RKO (cell line): ENCODE measurements at regions not wholly inside any gene's neighbourhood (a gene's known extent, or its start where the extent isn't known, plus 50 kb on each side); places are given as distances from the start of the nearest gene placed in this dataset.
"Not testable (repeated sequence)": the region's sequence is repeated elsewhere in the genome, so short reads cannot be mapped to it uniquely, and the experiment has no call there.

Experiments
- DNase-seq: peaks from one replicate; pipeline ENCODE4 v3.0.0-alpha.2; 2016; ENCODE audit warnings: low spot score

DNA sequence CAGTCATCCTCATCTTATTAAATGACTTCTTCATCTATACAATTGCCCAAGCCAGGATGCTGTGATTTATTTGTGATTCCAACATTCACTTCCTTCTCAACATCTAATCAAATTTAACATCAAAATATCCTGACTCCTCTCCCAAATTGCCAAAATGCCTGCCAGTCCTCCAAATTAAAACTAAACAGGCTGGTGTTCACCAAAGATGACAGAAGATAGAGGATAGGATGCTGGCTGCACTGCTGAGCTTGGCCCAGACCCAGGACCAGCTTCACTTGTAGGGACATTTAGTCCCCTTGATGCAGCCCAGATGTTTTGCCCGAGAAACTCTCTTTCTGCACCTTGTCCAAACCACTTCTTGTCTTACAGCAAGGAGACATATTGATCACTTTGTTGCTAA lies 540.0 kb upstream of the CNTNAP5 start:
- no peak for DNase-seq

GRCh38 chr2:123493687-123494086 lies 531.4 kb upstream of the CNTNAP5 start:
- no peak for DNase-seq

- no peak for DNase-seq
Observed at GRCh38 chr2:123495241-123495640, 529.8 kb upstream of the CNTNAP5 start.

DNA sequence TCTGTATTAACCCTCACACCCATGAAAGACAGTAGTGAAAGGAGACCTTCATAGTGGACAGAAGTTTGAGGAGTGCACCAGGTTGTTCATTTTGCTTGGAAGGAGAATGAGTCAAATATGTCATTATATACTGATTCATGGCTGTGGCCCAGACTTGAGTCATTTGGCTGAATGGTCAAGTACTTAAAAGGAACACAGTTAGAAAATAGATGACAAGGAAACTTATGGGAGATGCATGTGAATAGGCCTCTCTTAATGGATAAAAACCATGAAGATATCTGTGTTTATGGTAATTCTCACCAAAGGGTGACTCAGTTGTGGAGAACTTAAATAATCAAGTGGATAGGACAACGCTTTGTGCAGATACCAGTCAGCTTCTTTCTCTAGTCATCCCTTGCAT lies 524.7 kb upstream of the CNTNAP5 start:
- DNase-seq: no peak

DNA sequence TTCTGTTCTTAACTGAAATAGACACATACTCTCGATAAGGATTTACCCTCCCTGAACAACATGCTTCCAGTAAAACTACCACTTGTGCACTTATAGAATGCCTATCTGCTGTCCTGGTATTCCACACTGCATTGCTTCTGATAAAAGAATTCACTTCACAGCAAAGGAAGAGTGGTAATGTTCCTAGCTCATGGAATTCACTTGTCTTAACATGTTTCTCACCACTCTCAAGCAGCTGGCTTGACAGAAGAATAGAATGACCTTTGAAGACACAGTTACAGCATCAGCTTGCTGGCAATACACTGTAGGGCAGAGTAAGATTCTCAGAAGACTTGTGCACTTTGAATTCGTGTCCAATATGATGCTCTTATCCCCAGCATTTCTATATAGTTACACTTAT lies 524.1 kb upstream of the CNTNAP5 start:
- no peak for DNase-seq

DNA sequence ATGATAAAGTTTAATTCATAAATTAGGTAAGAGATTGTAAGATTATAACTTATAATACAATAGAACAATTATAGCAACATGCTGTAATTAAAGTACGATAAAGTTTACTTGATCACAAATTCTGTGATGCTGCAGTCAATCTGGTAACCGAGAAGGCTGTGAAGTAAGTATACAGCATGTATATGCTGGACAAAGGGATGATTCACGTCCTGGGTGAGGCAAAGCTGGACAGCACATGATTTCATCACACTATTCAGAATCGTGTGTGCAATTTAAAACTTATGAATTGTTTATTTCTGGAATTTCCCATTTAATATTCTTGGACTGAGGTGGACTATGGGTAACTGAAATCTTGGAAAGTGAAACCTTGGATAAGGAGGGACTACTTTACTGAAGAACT lies 522.2 kb upstream of the CNTNAP5 start:
- DNase-seq: no peak

DNA sequence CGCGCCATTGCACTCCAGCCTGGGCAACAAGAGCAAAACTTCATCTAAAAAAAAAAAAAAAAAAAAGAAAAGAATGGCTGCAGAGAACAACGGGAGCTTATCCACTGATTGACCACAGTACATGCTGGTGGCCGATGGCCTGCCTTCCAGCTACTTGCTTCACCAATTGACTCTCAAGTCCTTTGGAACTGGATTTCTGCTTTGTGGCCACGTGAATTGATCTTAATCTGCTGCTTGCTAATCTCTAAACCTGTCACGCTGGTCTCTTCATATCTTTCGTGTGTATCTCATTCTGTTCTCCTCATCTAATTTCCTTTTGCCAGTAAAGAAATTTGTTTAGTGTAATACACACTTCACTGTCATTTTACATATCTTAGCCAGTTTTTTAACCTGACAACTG lies 512.5 kb upstream of the CNTNAP5 start:
- DNase-seq: no peak

DNA sequence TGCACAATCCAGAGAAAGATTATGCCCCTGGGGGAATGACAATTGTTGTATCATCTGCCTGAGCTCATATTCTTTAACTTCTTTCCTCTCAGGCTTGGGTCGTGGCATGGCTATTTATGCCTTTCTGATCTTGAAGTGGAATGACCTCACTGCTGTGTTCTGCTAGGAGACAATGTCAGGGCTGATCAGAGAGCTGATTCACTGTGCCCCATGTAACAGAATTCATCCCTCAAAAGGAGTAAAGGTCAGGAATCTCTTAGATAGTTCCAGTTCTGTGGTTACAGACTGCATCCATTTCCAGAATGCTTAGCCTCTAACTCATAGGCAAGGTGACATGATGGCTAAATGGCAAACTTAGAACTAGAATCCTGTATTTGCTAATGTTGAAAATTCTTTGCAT lies 511.7 kb upstream of the CNTNAP5 start:
- no peak for DNase-seq

DNA sequence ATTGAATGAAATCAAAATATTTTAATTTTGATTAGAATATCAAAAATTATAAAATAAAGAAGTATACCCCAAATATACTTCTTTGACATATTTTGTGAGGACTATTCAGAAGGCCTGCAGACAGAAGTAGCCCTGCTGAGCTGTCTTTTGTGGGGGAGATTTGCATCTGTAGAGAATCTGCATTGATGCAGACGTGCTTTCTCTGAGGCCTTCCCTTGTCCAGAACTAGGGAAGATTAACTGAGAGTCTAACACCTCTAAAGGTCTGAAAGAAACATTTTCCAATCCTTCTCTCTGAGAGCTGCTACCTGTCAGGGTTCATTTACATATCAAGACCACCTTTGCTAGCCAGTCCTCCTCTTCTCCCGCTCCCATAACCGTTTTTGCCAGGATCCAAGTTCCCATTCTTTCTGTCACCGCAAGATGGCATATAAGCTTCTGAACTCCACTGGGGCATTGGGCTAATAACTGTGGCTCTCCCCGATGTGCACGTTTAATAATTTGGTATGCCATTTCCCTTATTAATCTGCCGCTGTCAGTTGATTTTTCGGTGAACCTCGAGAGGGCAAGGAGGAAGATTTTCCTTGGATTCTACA lies 510.4 kb upstream of the CNTNAP5 start:
- DNase-seq: no peak

DNA sequence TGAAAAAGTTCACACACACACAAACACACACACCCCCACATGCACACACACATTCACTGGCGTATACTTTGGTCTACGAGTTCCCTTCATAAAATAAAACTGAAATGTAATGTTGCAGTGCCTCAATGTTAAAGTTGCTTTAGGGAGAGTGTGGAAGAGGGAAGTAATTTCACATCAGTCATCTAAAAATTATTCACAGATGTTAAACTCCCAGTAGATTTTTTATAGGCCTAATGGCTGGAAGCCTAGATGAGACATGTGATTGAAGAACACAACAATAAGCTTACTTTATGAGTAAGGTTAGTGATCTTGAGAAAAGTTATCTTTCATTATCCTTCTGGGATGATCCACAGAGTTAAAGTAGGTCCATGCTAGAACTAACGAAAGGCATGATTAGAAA lies 506.7 kb upstream of the CNTNAP5 start:
- no peak for DNase-seq

- no peak for DNase-seq
Observed at GRCh38 chr2:123521854-123522253, 503.2 kb upstream of the CNTNAP5 start.

GRCh38 chr2:123522498-123522897 lies 502.6 kb upstream of the CNTNAP5 start:
- DNase-seq: not testable (repeated sequence)

DNA sequence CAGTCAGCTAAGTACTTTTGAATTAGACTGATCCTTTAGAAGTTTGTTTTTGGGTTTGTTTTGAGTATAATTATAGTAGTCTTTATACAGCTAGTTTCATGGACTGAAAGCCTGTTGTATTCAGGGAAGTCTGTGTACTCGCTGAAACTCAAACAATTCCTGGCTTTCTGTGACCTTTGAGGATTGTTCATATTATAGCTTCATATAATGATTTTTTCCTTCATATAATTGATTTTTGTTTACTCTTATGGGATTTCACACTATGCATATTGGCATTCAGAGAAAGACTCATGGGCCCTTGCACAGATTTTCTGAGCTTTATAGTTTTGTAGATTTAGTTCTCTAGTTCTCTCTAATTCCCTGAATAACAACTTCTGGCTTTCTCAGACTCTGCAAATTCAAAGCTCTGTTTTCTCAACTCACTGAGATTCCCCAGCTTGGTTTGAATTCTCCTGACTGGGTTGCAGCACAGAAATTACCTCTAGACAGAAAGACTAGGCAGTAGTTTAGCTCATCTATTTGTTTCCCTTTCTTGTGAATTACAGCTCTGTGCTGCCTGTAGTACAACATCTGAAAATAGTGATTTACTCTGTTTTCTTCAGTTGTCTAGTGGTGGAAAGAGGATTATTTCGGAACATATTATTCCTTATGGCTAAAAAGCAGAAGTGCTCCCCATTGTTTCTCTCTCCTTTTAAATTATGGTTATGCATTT lies 495.9 kb upstream of the CNTNAP5 start:
- DNase-seq: no peak

GRCh38 chr2:123530004-123530403 lies 495.1 kb upstream of the CNTNAP5 start:
- no peak for DNase-seq

DNA sequence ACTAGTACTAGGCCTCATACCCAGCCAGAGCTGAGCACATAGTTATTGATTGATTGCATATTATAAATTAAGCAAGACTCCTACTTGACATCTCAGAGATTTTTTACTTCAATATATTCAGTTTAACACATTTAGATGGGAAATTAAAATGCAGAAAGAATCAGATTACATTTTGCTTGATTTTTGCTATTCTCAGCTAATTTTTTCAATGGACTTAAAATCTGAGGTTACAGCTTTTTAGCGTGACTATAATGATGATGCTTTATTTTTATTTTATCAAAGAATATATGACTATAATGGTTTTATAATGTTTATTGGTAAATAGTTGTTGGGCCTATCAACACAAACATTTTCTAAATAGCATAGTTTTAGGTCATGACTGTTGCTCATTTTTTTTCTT lies 493.0 kb upstream of the CNTNAP5 start:
- no peak for DNase-seq

DNA sequence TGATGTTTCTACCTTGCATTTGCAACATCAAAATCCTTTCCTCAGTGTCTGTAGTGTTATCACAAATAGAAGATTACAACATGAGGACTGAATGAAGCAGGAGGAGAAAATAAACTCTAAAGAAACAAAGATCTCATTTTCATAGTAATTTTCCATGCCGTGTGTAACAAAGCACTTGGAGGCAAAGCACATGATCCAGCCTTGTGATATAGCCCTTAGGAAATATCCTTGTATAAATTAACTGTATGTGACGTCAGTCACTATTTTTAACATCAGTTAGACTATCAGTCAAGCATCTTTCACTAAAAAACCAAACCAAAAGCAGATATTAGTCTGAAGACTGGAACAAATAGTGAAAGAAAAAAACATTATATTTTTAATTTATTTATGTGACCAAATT lies 492.1 kb upstream of the CNTNAP5 start:
- no peak for DNase-seq

- no peak for DNase-seq
Observed at GRCh38 chr2:123540291-123540690, 484.8 kb upstream of the CNTNAP5 start.

DNA sequence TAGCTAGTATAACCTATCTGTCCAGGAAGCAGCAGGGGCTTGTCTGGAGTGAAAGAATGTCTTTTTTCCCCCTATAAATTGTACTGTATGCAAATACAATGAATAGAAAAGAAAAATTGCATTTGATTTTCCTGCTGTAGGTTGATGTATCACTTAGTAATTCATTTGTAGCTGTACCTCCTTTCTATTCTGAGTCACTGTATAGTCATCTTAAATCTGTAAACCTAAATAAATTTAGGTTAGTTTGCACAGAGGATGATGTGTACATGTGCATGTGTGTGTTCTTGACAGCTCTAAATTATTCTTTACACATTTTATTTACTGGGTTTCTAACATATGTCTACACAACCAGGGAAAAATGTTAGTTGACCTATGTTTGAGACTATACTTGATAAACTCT lies 478.7 kb upstream of the CNTNAP5 start:
- no peak for DNase-seq

DNA sequence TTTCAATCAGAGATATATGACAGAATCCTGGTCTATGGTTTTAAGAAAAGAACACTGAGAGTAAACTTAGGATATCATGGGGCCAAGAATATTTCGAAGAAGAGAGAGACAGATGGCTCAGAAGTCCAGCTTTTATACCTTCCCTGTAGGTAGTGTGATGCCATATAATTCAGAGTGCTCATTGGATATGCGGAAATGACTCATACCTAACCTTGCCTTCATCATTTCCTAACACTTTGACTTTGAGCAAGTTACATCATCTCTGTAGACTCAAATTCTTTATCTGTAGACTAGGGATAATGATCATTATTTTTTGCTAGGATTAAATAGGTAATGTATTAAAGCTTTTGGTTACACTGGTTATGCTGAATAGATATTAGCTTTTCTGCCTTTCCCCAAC lies 461.6 kb upstream of the CNTNAP5 start:
- DNase-seq: no peak

- no peak for DNase-seq
Observed at GRCh38 chr2:123566291-123566946, 458.7 kb upstream of the CNTNAP5 start.

- no peak for DNase-seq
Observed at GRCh38 chr2:123578016-123578415, 447.1 kb upstream of the CNTNAP5 start.

- no peak for DNase-seq
Observed at GRCh38 chr2:123596621-123597020, 428.5 kb upstream of the CNTNAP5 start.

GRCh38 chr2:123597988-123598387 lies 427.1 kb upstream of the CNTNAP5 start:
- no peak for DNase-seq

GRCh38 chr2:123606631-123607030 lies 418.5 kb upstream of the CNTNAP5 start:
- no peak for DNase-seq
